ENCODE measurements at regions not wholly inside any gene's neighbourhood (a gene's known extent, or its start where the extent isn't known, plus 50 kb on each side); places are given as distances from the start of the nearest gene placed in this dataset.

GRCh38 chr18:7341581-7342337 is 110.9 kb downstream of the LRRC30 start:
- DNase-seq (no peak), ATAC-seq (no peak)
- intact Hi-C loops (cut with DNase I, micrococcal nuclease) = no loop called here

- DNase-seq = no peak
- no peak for ATAC-seq
- intact Hi-C loops (cut with DNase I, micrococcal nuclease) = no loop called here
Observed at GRCh38 chr18:7349181-7349837, 118.4 kb downstream of the LRRC30 start.

GRCh38 chr18:7358989-7359726 is 128.3 kb downstream of the LRRC30 start:
- intact Hi-C loops (cut with DNase I, micrococcal nuclease) = no loop called here
- DNase-seq (no peak), ATAC-seq (no peak)

GRCh38 chr18:7360606-7361170 is 129.8 kb downstream of the LRRC30 start:
- DNase-seq (no peak), ATAC-seq (no peak)
- intact Hi-C loops (cut with DNase I, micrococcal nuclease) = no loop called here

GRCh38 chr18:7363338-7363737 is 132.4 kb downstream of the LRRC30 start:
- no peak for ATAC-seq
- intact Hi-C loops (cut with DNase I, micrococcal nuclease) = no loop called here
- DNase-seq = no peak

- DNase-seq (no peak), ATAC-seq (no peak)
- intact Hi-C loops (cut with DNase I, micrococcal nuclease) = no loop called here
Observed at GRCh38 chr18:7366597-7366996, 135.7 kb downstream of the LRRC30 start.

GRCh38 chr18:7367336-7367735 is 136.4 kb downstream of the LRRC30 start:
- DNase-seq = no peak
- intact Hi-C loops (cut with DNase I, micrococcal nuclease) = no loop called here

GRCh38 chr18:7369006-7369405 is 138.1 kb downstream of the LRRC30 start:
- intact Hi-C loops (cut with DNase I, micrococcal nuclease) = no loop called here

More at GRCh38 chr18:7367336-7367735, 136.4 kb downstream of the LRRC30 start:
- ATAC-seq = no peak

GRCh38 chr18:7370375-7370774 is 139.5 kb downstream of the LRRC30 start:
- intact Hi-C loops (cut with DNase I, micrococcal nuclease) = no loop called here
- no peak for DNase-seq
- no peak for ATAC-seq

More at GRCh38 chr18:7369006-7369405, 138.1 kb downstream of the LRRC30 start:
- ATAC-seq = no peak
- DNase-seq = no peak

- no peak for DNase-seq
- intact Hi-C loops (cut with DNase I, micrococcal nuclease) = no loop called here
- no peak for ATAC-seq
Observed at GRCh38 chr18:7370802-7371201, 139.9 kb downstream of the LRRC30 start.

- intact Hi-C loops (cut with DNase I, micrococcal nuclease) = no loop called here
- DNase-seq (no peak), ATAC-seq (no peak)
Observed at GRCh38 chr18:7373441-7373840, 142.6 kb downstream of the LRRC30 start.

GRCh38 chr18:7381307-7381706 is 150.4 kb downstream of the LRRC30 start:
- intact Hi-C loops (cut with DNase I, micrococcal nuclease) = no loop called here
- ATAC-seq (no peak), DNase-seq (no peak)

GRCh38 chr18:7382328-7383001 is 151.6 kb downstream of the LRRC30 start:
- DNase-seq (no peak), ATAC-seq (no peak)
- intact Hi-C loops (cut with DNase I, micrococcal nuclease) = no loop called here

GRCh38 chr18:7383002-7383980 is 152.4 kb downstream of the LRRC30 start:
- DNase-seq = no peak
- intact Hi-C loops (cut with DNase I, micrococcal nuclease) = no loop called here
- no peak for ATAC-seq

- no peak for DNase-seq
- no peak for ATAC-seq
- intact Hi-C loops (cut with DNase I, micrococcal nuclease) = no loop called here
Observed at GRCh38 chr18:7388741-7389140, 157.9 kb downstream of the LRRC30 start.

- intact Hi-C loops (cut with DNase I, micrococcal nuclease) = no loop called here
- DNase-seq (no peak), ATAC-seq (no peak)
Observed at GRCh38 chr18:7390731-7391492, 160.0 kb downstream of the LRRC30 start.

GRCh38 chr18:7393080-7393479 is 162.2 kb downstream of the LRRC30 start:
- intact Hi-C loops (cut with DNase I, micrococcal nuclease) = no loop called here
- ATAC-seq (no peak), DNase-seq (no peak)

Measured in left colon (tissue), 2 donors.